SIG-M5 treated with dmso at 0.1 percent for 504 hours (cell line): ENCODE measurements at regions not wholly inside any gene's neighbourhood (a gene's known extent, or its start where the extent isn't known, plus 50 kb on each side); places are given as distances from the start of the nearest gene placed in this dataset.

Experiments
- DNase-seq: peaks from one replicate; lab custom pipeline; 2025; ENCODE audit not compliant: unreplicated experiment; lab: John Stamatoyannopoulos, UW

GRCh38 chr2:220991972-220992371 lies 580.1 kb downstream of the EPHA4 start:
- DNase-seq: no peak

GRCh38 chr2:220994846-220995245 lies 577.3 kb downstream of the EPHA4 start:
- DNase-seq: no peak

- no peak for DNase-seq
Measured at GRCh38 chr2:220995581-220995980, 576.5 kb downstream of the EPHA4 start.

GRCh38 chr2:220998156-220998555 lies 573.9 kb downstream of the EPHA4 start:
- DNase-seq: no peak

- no peak for DNase-seq
Measured at GRCh38 chr2:220999356-220999755, 572.7 kb downstream of the EPHA4 start.

GRCh38 chr2:221001381-221001801 lies 570.7 kb downstream of the EPHA4 start:
- DNase-seq: no peak

GRCh38 chr2:221002101-221002685 lies 569.9 kb downstream of the EPHA4 start:
- DNase-seq: no peak

- DNase-seq: no peak
Measured at GRCh38 chr2:221005338-221005737, 566.8 kb downstream of the EPHA4 start.

GRCh38 chr2:221006084-221006483 lies 566.0 kb downstream of the EPHA4 start:
- no peak for DNase-seq

- no peak for DNase-seq
Measured at GRCh38 chr2:221016551-221016950, 555.6 kb downstream of the EPHA4 start.

GRCh38 chr2:221018262-221018661 lies 553.8 kb downstream of the EPHA4 start:
- DNase-seq: no peak

GRCh38 chr2:221019668-221020067 lies 552.4 kb downstream of the EPHA4 start:
- no peak for DNase-seq

GRCh38 chr2:221022554-221022953 lies 549.5 kb downstream of the EPHA4 start:
- DNase-seq: no peak

GRCh38 chr2:221025398-221025797 lies 546.7 kb downstream of the EPHA4 start:
- no peak for DNase-seq

GRCh38 chr2:221034026-221034701 lies 537.9 kb downstream of the EPHA4 start:
- DNase-seq: no peak

GRCh38 chr2:221034973-221035372 lies 537.1 kb downstream of the EPHA4 start:
- DNase-seq: no peak

- no peak for DNase-seq
Measured at GRCh38 chr2:221042926-221043325, 529.2 kb downstream of the EPHA4 start.

- no peak for DNase-seq
Measured at GRCh38 chr2:221044781-221045180, 527.3 kb downstream of the EPHA4 start.

- DNase-seq: no peak
Measured at GRCh38 chr2:221050020-221050795, 521.9 kb downstream of the EPHA4 start.

GRCh38 chr2:221051162-221051561 lies 520.9 kb downstream of the EPHA4 start:
- DNase-seq: no peak

- no peak for DNase-seq
Measured at GRCh38 chr2:221060376-221060775, 511.7 kb downstream of the EPHA4 start.

- DNase-seq: no peak
Measured at GRCh38 chr2:221063568-221063967, 508.5 kb downstream of the EPHA4 start.
